PC-9 (cell line): ENCODE measurements at regions not wholly inside any gene's neighbourhood (a gene's known extent, or its start where the extent isn't known, plus 50 kb on each side); places are given as distances from the start of the nearest gene placed in this dataset.

Source experiments
- BruUV-seq: library from RNA; stranded (reverse); fragments of 400-500 nt; replicated peaks from 2 replicates; lab custom pipeline; 2021; lab: Mats Ljungman, UMichigan
- CTCF ChIA-PET: fragments of 300-600 bp; sonication (Branson Sonifier 250); formaldehyde crosslinking; loops from one replicate; lab custom pipeline; 2022; ENCODE audit warnings: antibody characterized with exemption; lab: Charles Lee
- POLR2A ChIA-PET: fragments of 300-600 bp; sonication (Branson Sonifier 250); formaldehyde crosslinking; loops from one replicate; lab custom pipeline; 2022; ENCODE audit warnings: antibody characterized with exemption; ENCODE audit not compliant: unreplicated experiment; lab: Charles Lee
- DNase-seq, 2 experiments: peaks; one replicate each; pipeline versions ENCODE4 v3.0.0 to v3.0.0-alpha.2; 2015 to 2022; ENCODE audit warnings: mixed read lengths in 1 of 2
- H2AFZ ChIP-seq: fragments of 200-600 bp; sonication (generic); 2 replicates; pipeline ENCODE4 v1.8.1; 2017; ENCODE audit warnings: antibody characterized with exemption
- H3F3A ChIP-seq: fragments of 200-600 bp; sonication (generic); 2 replicates; pipeline ENCODE4 v1.8.1; 2017; ENCODE audit warnings: antibody characterized with exemption, mild to moderate bottlenecking, low read depth; ENCODE audit not compliant: insufficient read depth
- H3K27ac ChIP-seq: fragments of 200-600 bp; sonication (generic); 2 replicates; pipeline ENCODE4 v1.6.1; 2016; ENCODE audit warnings: mixed run types
- H3K27me3 ChIP-seq: fragments of 200-600 bp; sonication (generic); 2 replicates; pipeline ENCODE4 v1.6.1; 2016; ENCODE audit warnings: low read depth, mixed run types; ENCODE audit not compliant: insufficient read depth
- H3K36me3 ChIP-seq: fragments of 200-600 bp; sonication (generic); 2 replicates; pipeline ENCODE4 v1.6.1; 2016; ENCODE audit warnings: low read depth, mixed run types
- H3K4me1 ChIP-seq: fragments of 200-600 bp; sonication (generic); replicated peaks from 2 replicates; pipeline ENCODE4 v1.6.1; 2016; ENCODE audit warnings: mixed run types; ENCODE audit not compliant: insufficient read depth
- H3K4me2 ChIP-seq: fragments of 200-600 bp; sonication (generic); 2 replicates; pipeline ENCODE4 v1.6.1; 2017; ENCODE audit warnings: mixed run types
- H3K4me3 ChIP-seq: fragments of 200-600 bp; sonication (generic); 2 replicates; pipeline ENCODE4 v1.6.1; 2016; ENCODE audit warnings: mixed run types
- H3K79me2 ChIP-seq: fragments of 200-600 bp; sonication (generic); 2 replicates; pipeline ENCODE4 v1.6.1; 2017; ENCODE audit warnings: low read depth, mixed run types
- H3K9me2 ChIP-seq: fragments of 200-600 bp; sonication (generic); 2 replicates; pipeline ENCODE4 v1.8.1; 2017; ENCODE audit warnings: mild to moderate bottlenecking; ENCODE audit not compliant: insufficient read depth
- H3K9me3 ChIP-seq: fragments of 200-600 bp; sonication (generic); 2 replicates; pipeline ENCODE4 v1.8.1; 2016; ENCODE audit warnings: low read depth; ENCODE audit not compliant: insufficient read depth
- H4K20me1 ChIP-seq: fragments of 200-600 bp; sonication (generic); 2 replicates; pipeline ENCODE4 v1.8.1; 2017; ENCODE audit not compliant: insufficient read depth
- CTCF ChIP-seq: fragments of 200-600 bp; sonication (generic); conservative IDR thresholded peaks from 2 replicates; pipeline ENCODE4 v1.6.1; 2017; ENCODE audit warnings: mixed run types, antibody characterized with exemption, mild to moderate bottlenecking, moderate library complexity
- EZH2 ChIP-seq: fragments of 200-600 bp; sonication (generic); IDR thresholded peaks from 2 replicates; pipeline ENCODE4 v1.8.0; 2017; ENCODE audit warnings: antibody characterized with exemption, low read depth
- intact Hi-C: fragments of 100-400 bp; cut with micrococcal nuclease; formaldehyde crosslinking; loops from one replicate; pipeline ENCODE4 v1.10.0; 2022; ENCODE audit not compliant: unreplicated experiment

GRCh38 chr13:72261732-72262131 is 394.7 kb upstream of the DACH1 start:
- Histone ChIP-seq H2AFZ (no peak overlapping the region), H3K9me2 (peaks cover 6% of the 10 kb centered on the region; the same call in 1 of the 2 replicates), H4K20me1 (no peaks in the 10 kb centered on the region), H3F3A (no peaks in the 10 kb centered on the region), H3K27ac (no peak overlapping the region), H3K79me2 (no peaks in the 10 kb centered on the region), H3K27me3 (no peaks in the 10 kb centered on the region), H3K4me2 (no peak overlapping the region), H3K36me3 (no peaks in the 10 kb centered on the region), H3K4me1 (no peaks in the 10 kb centered on the region), H3K9me3 (no peaks in the 10 kb centered on the region), H3K4me3 (no peak overlapping the region)
- intact Hi-C loops: no loop called here
- no peak for DNase-seq
- ChIA-PET POLR2A (no interaction called here), CTCF (no interaction called here)
- TF ChIP-seq EZH2: no peak
- no peak for TF ChIP-seq CTCF
- no TSS peak for BruUV-seq

- Histone ChIP-seq H3K36me3 (no peaks in the 10 kb centered on the region), H3K9me2 (peaks cover 6% of the 10 kb centered on the region; the same call in 1 of the 2 replicates), H3K4me3 (no peak overlapping the region), H3K4me1 (no peaks in the 10 kb centered on the region), H3K79me2 (no peaks in the 10 kb centered on the region), H3K9me3 (no peaks in the 10 kb centered on the region), H2AFZ (no peak overlapping the region), H3F3A (no peaks in the 10 kb centered on the region), H3K27me3 (no peaks in the 10 kb centered on the region), H3K4me2 (no peak overlapping the region), H3K27ac (no peak overlapping the region), H4K20me1 (no peaks in the 10 kb centered on the region)
- CTCF ChIA-PET: no interaction called here
- no peak for DNase-seq
- TF ChIP-seq CTCF (no peak), EZH2 (no peak)
- intact Hi-C loops: loop anchor here (10.0 kb wide), 1 partner anchor 935 kb away; no protein-coding TSS in a partner anchor
- no TSS peak for BruUV-seq
- POLR2A ChIA-PET: no interaction called here
Observed at GRCh38 chr13:72259528-72259927, 392.5 kb upstream of the DACH1 start.

GRCh38 chr13:72258340-72258981 is 391.5 kb upstream of the DACH1 start:
- TF ChIP-seq CTCF: no peak
- no peak for TF ChIP-seq EZH2
- no peak for DNase-seq
- Histone ChIP-seq H2AFZ (no peak overlapping the region), H3K27me3 (no peaks in the 10 kb centered on the region), H3K4me1 (no peaks in the 10 kb centered on the region), H3K4me3 (no peak overlapping the region), H3F3A (no peaks in the 10 kb centered on the region), H3K79me2 (no peaks in the 10 kb centered on the region), H3K36me3 (no peaks in the 10 kb centered on the region), H3K27ac (no peak overlapping the region), H3K4me2 (no peak overlapping the region), H3K9me2 (peaks cover 6% of the 10 kb centered on the region; the same call in 1 of the 2 replicates), H3K9me3 (no peaks in the 10 kb centered on the region), H4K20me1 (no peaks in the 10 kb centered on the region)
- POLR2A ChIA-PET: no interaction called here
- no TSS peak for BruUV-seq
- intact Hi-C loops: loop anchor here (10.0 kb wide), 1 partner anchor 934 kb away; no protein-coding TSS in a partner anchor
- CTCF ChIA-PET: no interaction called here
